Heart right ventricle (tissue), 16 donors: ENCODE measurements at regions not wholly inside any gene's neighbourhood (a gene's known extent, or its start where the extent isn't known, plus 50 kb on each side); places are given as distances from the start of the nearest gene placed in this dataset.

Experiments
- ATAC-seq, 8 donors: fragments of 200-7000 bp; cut with Tn5 transposase; one replicate each; pipeline ENCODE4 v1.9.1; 2020; ENCODE audit warnings: mild to moderate bottlenecking in 8 of 8, moderate library complexity in 8 of 8, moderate number of reproducible peaks in 1 of 8
- DNase-seq, 2 donors: peaks; one replicate each; pipeline ENCODE4 v3.0.0-alpha.2; 2020
- H3K27ac ChIP-seq, 10 donors: fragments of 200-600 bp; sonication (generic) in 2 of 10; one replicate each; pipeline versions ENCODE4 v1.5.0 to v1.8.0; 2020 to 2022; ENCODE audit warnings: mild to moderate bottlenecking in 3 of 10
- H3K27me3 ChIP-seq, 7 donors: fragments of 200-600 bp; one replicate each; pipeline ENCODE4 v1.8.0; 2021 to 2022; ENCODE audit warnings: mild to moderate bottlenecking in 2 of 7
- H3K36me3 ChIP-seq, 9 donors: fragments of 200-600 bp; sonication (generic) in 1 of 9; one replicate each; pipeline versions ENCODE4 v1.5.0 to v1.8.0; 2020 to 2022; ENCODE audit warnings: mild to moderate bottlenecking in 2 of 9
- H3K4me1 ChIP-seq, 9 donors: fragments of 200-600 bp; sonication (generic) in 1 of 9; one replicate each; pipeline versions ENCODE4 v1.5.0 to v1.8.0; 2020 to 2022; ENCODE audit warnings: mild to moderate bottlenecking in 4 of 9
- H3K4me3 ChIP-seq, 10 donors: fragments of 200-600 bp; sonication (generic) in 2 of 10; one replicate each; pipeline versions ENCODE4 v1.5.0 to v1.8.0; 2020 to 2022; ENCODE audit warnings: mild to moderate bottlenecking in 7 of 10, moderate library complexity in 2 of 10
- H3K9me3 ChIP-seq, 11 donors: fragments of 200-600 bp in 10 of 11; sonication (generic) in 2 of 11; one replicate each; pipeline versions ENCODE4 v1.5.0 to v1.8.0; 2013 to 2022; ENCODE audit warnings: mild to moderate bottlenecking in 2 of 11, control low read depth in 1 of 11, moderate library complexity in 1 of 11
- CTCF ChIP-seq, 9 donors: fragments of 200-600 bp; sonication (generic) in 2 of 9; IDR thresholded peaks; one replicate each; pipeline versions ENCODE4 v1.5.0 to v1.8.0; 2021 to 2022; ENCODE audit warnings: antibody characterized with exemption in 9 of 9, mild to moderate bottlenecking in 5 of 9, moderate library complexity in 1 of 9
- WGBS, 2 donors: extraction: QIAGEN DNeasy Blood & Tissue Kit; methylation state at CpG; one replicate each; pipeline ENCODE4 v1.1.7; 2013; ENCODE audit warnings: inconsistent platforms in 1 of 2; 5-methylcytosine and 5-hydroxymethylcytosine counted together
- intact Hi-C, 10 donors: fragments of 100-400 bp; cut with DNase I; formaldehyde crosslinking; loops; one replicate each; pipeline versions ENCODE4 v1.11.1 to v1.14.2; 2022
- donor health status: Arrhythmogenic right ventricular cardiomyopathy.
- donor health status: ischemic (EF 13 %, LVEDD 7.1; RV severe dilation, severe dysfunction).
- donor health status: healthy with polysubstance abuse.
- donor health status: DM: no; HTN: yes; CAD: no.
- donor health status: DM: no; HTN: no; CAD: no.
- donor health status: ischemic (EF 25% LVEDD 6.9; RV normal size, moderate dysfunction).
- donor health status: ischemic (EF 25% LVEDD 5.7; RV mildly dilated, moderate dysfunction).
- donor health status: healthy.
- donor health status: DM: yes; HTN: yes; CAD: no.
- donor health status: Ischemic cardiomyopathy.
- donor health status: ischemic (EF 35%, LVEDD 5.7; RV mildly dilated, moderate dysfunction).
- donor health status: nonischemic (EF 11% LVEDD 7.7; RV severe dilation, severe dysfunction).
- donor health status: DM: yes; HTN: yes; CAD: no.
- donor health status: PGD.
- donor health status: ischemic (EF 29% LVEDD 5.4; RV normal size, mild dysfunction).
- donor health status: nonischemic (EF 23%, LVEDD 6.1; RV moderate dilation, normal function).

- intact Hi-C loops = loop anchor here in 1 of 10 donors (5.0 kb wide), 1 partner anchor 92 kb away; no protein-coding TSS in a partner anchor
Measured at GRCh38 chr4:140249351-140249750, 95.4 kb upstream of the MAML3 start.

GRCh38 chr4:140247237-140247636 is 93.3 kb upstream of the MAML3 start:
- H3K27me3 ChIP-seq = no peaks in the 10 kb centered on the region
- intact Hi-C loops = loop anchor here in 1 of 10 donors (5.0 kb wide), 1 partner anchor 90 kb away; no protein-coding TSS in a partner anchor
- TF ChIP-seq CTCF (IDR thresholded peaks at IDR 0.05) = no peak
- DNase-seq (no peak), ATAC-seq (no peak)
- no peaks in the 10 kb centered on the region for H3K9me3 ChIP-seq
- peaks cover 0 to 40% (median 23%) of the 10 kb centered on the region in 9 donors for H3K4me1 ChIP-seq
- H3K36me3 ChIP-seq = no peaks in the 10 kb centered on the region
- H3K4me3 ChIP-seq = no peak overlapping the region
- 75 to 83% methylated on average over 2 of the region's 2 CpGs for WGBS, 2 donors
- no peak overlapping the region for H3K27ac ChIP-seq

More at GRCh38 chr4:140249351-140249750, 95.4 kb upstream of the MAML3 start:
- ATAC-seq = no peak
- Histone ChIP-seq H3K27ac (no peak overlapping the region), H3K4me3 (no peak overlapping the region), H3K9me3 (no peaks in the 10 kb centered on the region), H3K36me3 (no peaks in the 10 kb centered on the region), H3K4me1 (peaks cover 0 to 40% (median 23%) of the 10 kb centered on the region in 9 donors), H3K27me3 (no peaks in the 10 kb centered on the region)
- 85 to 91% methylated on average over 4 of the region's 4 CpGs for WGBS, 2 donors
- DNase-seq = no peak
- no peak for TF ChIP-seq CTCF (IDR thresholded peaks at IDR 0.05)

GRCh38 chr4:140246216-140246615 is 92.2 kb upstream of the MAML3 start:
- Histone ChIP-seq H3K9me3 (no peaks in the 10 kb centered on the region), H3K27me3 (no peaks in the 10 kb centered on the region), H3K4me1 (peaks cover 0 to 30% (median 16%) of the 10 kb centered on the region in 9 donors), H3K4me3 (no peak overlapping the region), H3K36me3 (no peaks in the 10 kb centered on the region), H3K27ac (no peak overlapping the region)
- DNase-seq = no peak
- no peak for TF ChIP-seq CTCF (IDR thresholded peaks at IDR 0.05)
- no peak for ATAC-seq
- WGBS, 2 donors = 96 to 98% methylated on average over 3 of the region's 3 CpGs
- intact Hi-C loops = loop anchor here in 1 of 10 donors (5.0 kb wide), 1 partner anchor 89 kb away; no protein-coding TSS in a partner anchor

- no peaks in the 10 kb centered on the region for H3K9me3 ChIP-seq
- H3K4me3 ChIP-seq = no peak overlapping the region
- TF ChIP-seq CTCF (IDR thresholded peaks at IDR 0.05) = no peak
- WGBS, 2 donors = 97 to 98% methylated on average over 1 of the region's 1 CpG
- intact Hi-C loops = no loop called here
- no peak overlapping the region for H3K27ac ChIP-seq
- ATAC-seq (no peak), DNase-seq (no peak)
- H3K36me3 ChIP-seq = no peaks in the 10 kb centered on the region
- H3K4me1 ChIP-seq = peaks cover 0 to 37% (median 15%) of the 10 kb centered on the region in 9 donors
- no peaks in the 10 kb centered on the region for H3K27me3 ChIP-seq
Measured at GRCh38 chr4:140244328-140244727, 90.3 kb upstream of the MAML3 start.
